Activated CD4-positive, alpha-beta T cell treated with anti-CD3 and anti-CD28 coated beads, Interleukin-2, amount 50 U/mL, for 48 hours (primary cell): ENCODE measurements at regions not wholly inside any gene's neighbourhood (a gene's known extent, or its start where the extent isn't known, plus 50 kb on each side); places are given as distances from the start of the nearest gene placed in this dataset.
"Not testable (repeated sequence)": the region's sequence is repeated elsewhere in the genome, so short reads cannot be mapped to it uniquely, and the experiment has no call there.

Experiments used
- DNase-seq, 2 experiments: peaks; one replicate each; pipeline ENCODE4 v3.0.0-alpha.2; 2020

GRCh38 chr4:59518005-59518823, 1681.9 kb upstream of the ADGRL3 start:
- no peak for DNase-seq

GRCh38 chr4:59525885-59526284, 1674.2 kb upstream of the ADGRL3 start:
- DNase-seq: no peak

GRCh38 chr4:59535541-59535940, 1664.6 kb upstream of the ADGRL3 start:
- DNase-seq: no peak

GRCh38 chr4:59536428-59536827, 1663.7 kb upstream of the ADGRL3 start:
- DNase-seq: no peak

GRCh38 chr4:59537246-59537886, 1662.8 kb upstream of the ADGRL3 start:
- no peak for DNase-seq

GRCh38 chr4:59539401-59539800, 1660.7 kb upstream of the ADGRL3 start:
- DNase-seq: no peak

- no peak for DNase-seq
Measured at GRCh38 chr4:59540311-59540710, 1659.8 kb upstream of the ADGRL3 start.

GRCh38 chr4:59553063-59553720, 1646.9 kb upstream of the ADGRL3 start:
- no peak for DNase-seq

- DNase-seq: no peak
Measured at GRCh38 chr4:59553721-59554091, 1646.4 kb upstream of the ADGRL3 start.

- DNase-seq: not testable (repeated sequence)
Measured at GRCh38 chr4:59556191-59556590, 1643.9 kb upstream of the ADGRL3 start.

GRCh38 chr4:59560141-59560648, 1639.9 kb upstream of the ADGRL3 start:
- not testable (repeated sequence) for DNase-seq

- DNase-seq: no peak
Measured at GRCh38 chr4:59565836-59566235, 1634.3 kb upstream of the ADGRL3 start.

- DNase-seq: no peak
Measured at GRCh38 chr4:59570860-59571476, 1629.2 kb upstream of the ADGRL3 start.

- no peak for DNase-seq
Measured at GRCh38 chr4:59571805-59572430, 1628.2 kb upstream of the ADGRL3 start.

GRCh38 chr4:59583845-59584568, 1616.1 kb upstream of the ADGRL3 start:
- no peak for DNase-seq

- DNase-seq: no peak
Measured at GRCh38 chr4:59597536-59598329, 1602.4 kb upstream of the ADGRL3 start.

- no peak for DNase-seq
Measured at GRCh38 chr4:59598330-59598618, 1601.9 kb upstream of the ADGRL3 start.

- DNase-seq: no peak
Measured at GRCh38 chr4:59608466-59608865, 1591.7 kb upstream of the ADGRL3 start.

GRCh38 chr4:59612235-59612634, 1587.9 kb upstream of the ADGRL3 start:
- DNase-seq: no peak

GRCh38 chr4:59615316-59615715, 1584.8 kb upstream of the ADGRL3 start:
- DNase-seq: no peak

GRCh38 chr4:59629348-59629747, 1570.8 kb upstream of the ADGRL3 start:
- no peak for DNase-seq
